ENCODE measurements at regions not wholly inside any gene's neighbourhood (a gene's known extent, or its start where the extent isn't known, plus 50 kb on each side); places are given as distances from the start of the nearest gene placed in this dataset.

DNA sequence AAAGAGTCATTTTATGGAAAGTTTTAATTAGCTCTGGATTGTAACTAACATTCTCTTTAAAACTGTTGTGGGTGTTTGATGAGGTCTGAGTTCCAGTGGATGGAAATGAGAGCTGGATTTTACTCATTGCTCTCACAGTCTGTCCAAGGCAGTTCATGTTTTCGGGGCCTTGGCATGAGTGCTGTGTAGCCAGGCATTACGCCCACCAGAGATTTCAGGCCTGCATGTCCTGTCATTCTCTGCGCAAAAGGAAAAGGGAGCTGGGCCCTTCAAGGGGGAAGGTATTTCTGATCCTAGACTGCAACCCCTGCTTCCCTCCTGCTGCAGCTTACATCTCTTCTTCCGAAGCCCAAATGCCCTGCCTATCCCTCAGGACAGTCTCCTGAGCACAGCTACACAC, 499.6 kb upstream of the TRPC7 start (continued):
- TF ChIP-seq SIRT6 (IDR thresholded peaks at IDR 0.05; ENCODE audit: low read length): no peak

DNA sequence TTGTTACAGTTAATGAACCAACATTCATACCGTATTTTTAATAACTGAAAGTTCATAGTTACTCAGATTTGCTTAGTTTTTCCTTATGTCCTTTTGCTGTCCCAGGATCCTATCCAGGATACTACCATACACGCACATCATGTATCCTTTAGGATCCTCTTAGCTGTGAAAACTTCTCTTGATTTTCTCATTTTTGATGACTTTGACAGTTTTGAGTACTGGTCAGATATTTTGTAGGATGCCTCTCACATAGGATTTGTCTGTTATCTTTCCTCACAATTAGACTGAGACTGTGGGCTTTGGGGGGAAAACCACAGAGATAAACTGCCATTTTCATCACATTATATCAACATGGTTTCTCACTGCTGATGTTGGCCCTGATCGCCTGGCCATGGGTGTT, 491.3 kb upstream of the TRPC7 start:
- H3K4me2 ChIP-seq (ENCODE audit: insufficient read depth in 1 of 2, low read depth in 2 of 2, low read length in 2 of 2): no peak overlapping the region
- H2BK5ac ChIP-seq (ENCODE audit: low read depth, low read length): no peak overlapping the region
- no peaks in the 10 kb centered on the region for H3K27me3 ChIP-seq (replicated peaks in 1 of 4; ENCODE audit: control insufficient read depth in 3 of 4, extremely low read depth in 1 of 4, insufficient read depth in 3 of 4, low read length in 3 of 4)
- no peak overlapping the region for H2BK12ac ChIP-seq (ENCODE audit: low read depth, low read length)
- no peak for DNase-seq (ENCODE audit: low read depth in 1 of 2, low spot score in 2 of 2)
- FAIRE-seq: no peak
- H3K4ac ChIP-seq (replicated peaks; ENCODE audit: insufficient read length, low read depth, low read length): no peak overlapping the region
- no peaks in the 10 kb centered on the region for H3K4me1 ChIP-seq (replicated peaks in 1 of 4; ENCODE audit: control insufficient read depth in 3 of 4, insufficient read depth in 4 of 4, low read length in 3 of 4)
- H2AK5ac ChIP-seq (ENCODE audit: low read depth, low read length): no peak overlapping the region
- no peak overlapping the region for H3K9ac ChIP-seq (replicated peaks in 1 of 4; ENCODE audit: extremely low read depth in 1 of 4, low read depth in 3 of 4, low read length in 3 of 4)
- H2AFZ ChIP-seq (ENCODE audit: low read length): no peak overlapping the region
- TF ChIP-seq, protein P1, sequence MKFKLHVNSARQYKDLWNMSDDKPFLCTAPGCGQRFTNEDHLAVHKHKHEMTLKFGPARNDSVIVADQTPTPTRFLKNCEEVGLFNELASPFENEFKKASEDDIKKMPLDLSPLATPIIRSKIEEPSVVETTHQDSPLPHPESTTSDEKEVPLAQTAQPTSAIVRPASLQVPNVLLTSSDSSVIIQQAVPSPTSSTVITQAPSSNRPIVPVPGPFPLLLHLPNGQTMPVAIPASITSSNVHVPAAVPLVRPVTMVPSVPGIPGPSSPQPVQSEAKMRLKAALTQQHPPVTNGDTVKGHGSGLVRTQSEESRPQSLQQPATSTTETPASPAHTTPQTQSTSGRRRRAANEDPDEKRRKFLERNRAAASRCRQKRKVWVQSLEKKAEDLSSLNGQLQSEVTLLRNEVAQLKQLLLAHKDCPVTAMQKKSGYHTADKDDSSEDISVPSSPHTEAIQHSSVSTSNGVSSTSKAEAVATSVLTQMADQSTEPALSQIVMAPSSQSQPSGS (IDR thresholded peaks at IDR 0.05; ENCODE audit: low read length): no peak
- TF ChIP-seq KDM4A (IDR thresholded peaks at IDR 0.05; ENCODE audit: low read depth, low read length, severe bottlenecking): no peak
- TF ChIP-seq CBX5 (IDR thresholded peaks at IDR 0.05; ENCODE audit: low read depth, low read length): no peak
- no peak for TF ChIP-seq BRCA1 (IDR thresholded peaks at IDR 0.05; ENCODE audit: low read depth, low read length)
- TF ChIP-seq SIRT6 (IDR thresholded peaks at IDR 0.05; ENCODE audit: low read length): no peak
- no peak for TF ChIP-seq JUN (IDR thresholded peaks at IDR 0.05; ENCODE audit: low read depth, low read length)
- no peak for TF ChIP-seq EGR1 (IDR thresholded peaks at IDR 0.05; ENCODE audit: borderline replicate concordance, low read depth, low read length)
- TF ChIP-seq RXRA (IDR thresholded peaks at IDR 0.05; ENCODE audit: insufficient read depth, low read depth, low read length): no peak
- no peak for TF ChIP-seq SP4 (IDR thresholded peaks at IDR 0.05; ENCODE audit: low read length)
- no peaks in the 10 kb centered on the region for H3K36me3 ChIP-seq (ENCODE audit: control insufficient read depth in 2 of 4, insufficient read depth in 4 of 4, low read length in 3 of 4)
- WGBS, 2 experiments (ENCODE audit: extremely low coverage in 1 of 2, insufficient coverage in 1 of 2, insufficient read length in 1 of 2, insufficient replicate concordance in 2 of 2, low coverage in 1 of 2, low lambda C conversion rate in 2 of 2, missing lambda C conversion rate in 1 of 2): 96% methylated on average over 3 of the region's 3 CpGs; no CpG with 5 or more reads in 1 of the 2 experiments
- H3K14ac ChIP-seq (ENCODE audit: insufficient read length): no peak overlapping the region
- H3K23ac ChIP-seq (ENCODE audit: insufficient read length): no peak overlapping the region
- H3K79me1 ChIP-seq (ENCODE audit: low read depth, low read length): no peaks in the 10 kb centered on the region
- no peak overlapping the region for H4K8ac ChIP-seq (ENCODE audit: extremely low read depth, insufficient read depth, low read length)
- CTCF ChIA-PET (ENCODE audit: partially characterized antibody): no interaction called here
- H4K91ac ChIP-seq (replicated peaks; ENCODE audit: insufficient read length, low read length): no peak overlapping the region
- H3K9me3 ChIP-seq (ENCODE audit: insufficient read depth in 2 of 2, low read depth in 1 of 2, low read length in 1 of 2): no peaks in the 10 kb centered on the region; a peak in 1 of 4 replicates
- H4K5ac ChIP-seq (ENCODE audit: insufficient read length, low read depth, low read length): no peak overlapping the region
- H3K79me2 ChIP-seq (ENCODE audit: control insufficient read depth in 1 of 2, insufficient read depth in 2 of 2, low read length in 2 of 2): no peaks in the 10 kb centered on the region
- no peak overlapping the region for H3K18ac ChIP-seq (ENCODE audit: extremely low read depth, low read length)
- H3K56ac ChIP-seq (replicated peaks; ENCODE audit: insufficient read length, low read depth, low read length): no peak overlapping the region
- H2BK20ac ChIP-seq (ENCODE audit: low read length): no peak overlapping the region
- POLR2A ChIA-PET (ENCODE audit: partially characterized antibody): no interaction called here
- no peak overlapping the region for H2BK15ac ChIP-seq (ENCODE audit: low read length)
- H3K27ac ChIP-seq (ENCODE audit: low read depth, low read length): no peak overlapping the region
- no peaks in the 10 kb centered on the region for H4K20me1 ChIP-seq (replicated peaks in 1 of 2; ENCODE audit: control insufficient read depth in 1 of 2, insufficient read depth in 2 of 2, low read length in 2 of 2)
- H3K23me2 ChIP-seq (ENCODE audit: low read depth, low read length): no peaks in the 10 kb centered on the region
- H2BK120ac ChIP-seq (replicated peaks; ENCODE audit: low read depth, low read length): no peak overlapping the region
- no peak overlapping the region for H3K4me3 ChIP-seq (ENCODE audit: extremely low read depth in 1 of 4, insufficient read depth in 2 of 4, low read depth in 3 of 4, low read length in 4 of 4)

Measured in H1 (cell line).